ENCODE measurements at regions not wholly inside any gene's neighbourhood (a gene's known extent, or its start where the extent isn't known, plus 50 kb on each side); places are given as distances from the start of the nearest gene placed in this dataset.

DNA sequence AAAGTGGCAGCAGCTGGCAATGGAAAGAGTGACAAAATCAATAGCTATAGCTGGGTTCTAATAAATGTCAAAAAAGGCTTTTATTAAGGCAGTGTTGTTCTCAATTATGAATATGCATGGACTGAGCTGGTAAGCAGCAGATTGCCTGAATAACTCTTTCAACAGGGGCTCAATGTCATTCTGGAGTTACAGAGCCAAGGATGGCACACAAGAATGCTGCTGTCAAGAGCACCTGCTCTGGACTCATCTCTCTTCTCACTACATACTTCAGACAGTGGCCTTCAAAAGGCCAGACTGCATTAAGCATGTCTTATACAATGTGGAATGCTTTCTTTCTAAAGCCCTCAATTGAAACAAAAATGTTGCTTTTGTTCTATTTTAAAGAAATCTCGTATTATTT, 351.4 kb downstream of the KLHL13 start:
- no peak overlapping the region for H3K4me3 ChIP-seq (replicated peaks; ENCODE audit: insufficient read depth, low read length)
- H3K27me3 ChIP-seq (ENCODE audit: insufficient read depth, poor library complexity, severe bottlenecking): no peaks in the 10 kb centered on the region
- no peak for DNase-seq (ENCODE audit: low read depth in 1 of 2, low spot score in 1 of 2)
- TF ChIP-seq GABPA (IDR thresholded peaks at IDR 0.05; ENCODE audit: low read depth): no peak
- TF ChIP-seq, protein P1, sequence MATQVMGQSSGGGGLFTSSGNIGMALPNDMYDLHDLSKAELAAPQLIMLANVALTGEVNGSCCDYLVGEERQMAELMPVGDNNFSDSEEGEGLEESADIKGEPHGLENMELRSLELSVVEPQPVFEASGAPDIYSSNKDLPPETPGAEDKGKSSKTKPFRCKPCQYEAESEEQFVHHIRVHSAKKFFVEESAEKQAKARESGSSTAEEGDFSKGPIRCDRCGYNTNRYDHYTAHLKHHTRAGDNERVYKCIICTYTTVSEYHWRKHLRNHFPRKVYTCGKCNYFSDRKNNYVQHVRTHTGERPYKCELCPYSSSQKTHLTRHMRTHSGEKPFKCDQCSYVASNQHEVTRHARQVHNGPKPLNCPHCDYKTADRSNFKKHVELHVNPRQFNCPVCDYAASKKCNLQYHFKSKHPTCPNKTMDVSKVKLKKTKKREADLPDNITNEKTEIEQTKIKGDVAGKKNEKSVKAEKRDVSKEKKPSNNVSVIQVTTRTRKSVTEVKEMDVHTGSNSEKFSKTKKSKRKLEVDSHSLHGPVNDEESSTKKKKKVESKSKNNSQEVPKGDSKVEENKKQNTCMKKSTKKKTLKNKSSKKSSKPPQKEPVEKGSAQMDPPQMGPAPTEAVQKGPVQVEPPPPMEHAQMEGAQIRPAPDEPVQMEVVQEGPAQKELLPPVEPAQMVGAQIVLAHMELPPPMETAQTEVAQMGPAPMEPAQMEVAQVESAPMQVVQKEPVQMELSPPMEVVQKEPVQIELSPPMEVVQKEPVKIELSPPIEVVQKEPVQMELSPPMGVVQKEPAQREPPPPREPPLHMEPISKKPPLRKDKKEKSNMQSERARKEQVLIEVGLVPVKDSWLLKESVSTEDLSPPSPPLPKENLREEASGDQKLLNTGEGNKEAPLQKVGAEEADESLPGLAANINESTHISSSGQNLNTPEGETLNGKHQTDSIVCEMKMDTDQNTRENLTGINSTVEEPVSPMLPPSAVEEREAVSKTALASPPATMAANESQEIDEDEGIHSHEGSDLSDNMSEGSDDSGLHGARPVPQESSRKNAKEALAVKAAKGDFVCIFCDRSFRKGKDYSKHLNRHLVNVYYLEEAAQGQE (IDR thresholded peaks at IDR 0.05; ENCODE audit: insufficient replicate concordance, low read depth): no peak
- no peak for TF ChIP-seq SPI1 (IDR thresholded peaks at IDR 0.05; ENCODE audit: borderline replicate concordance, low read depth)
- no peak for TF ChIP-seq POLR2AphosphoS5 (IDR thresholded peaks at IDR 0.05; ENCODE audit: low read depth)
- TF ChIP-seq, protein P2, sequence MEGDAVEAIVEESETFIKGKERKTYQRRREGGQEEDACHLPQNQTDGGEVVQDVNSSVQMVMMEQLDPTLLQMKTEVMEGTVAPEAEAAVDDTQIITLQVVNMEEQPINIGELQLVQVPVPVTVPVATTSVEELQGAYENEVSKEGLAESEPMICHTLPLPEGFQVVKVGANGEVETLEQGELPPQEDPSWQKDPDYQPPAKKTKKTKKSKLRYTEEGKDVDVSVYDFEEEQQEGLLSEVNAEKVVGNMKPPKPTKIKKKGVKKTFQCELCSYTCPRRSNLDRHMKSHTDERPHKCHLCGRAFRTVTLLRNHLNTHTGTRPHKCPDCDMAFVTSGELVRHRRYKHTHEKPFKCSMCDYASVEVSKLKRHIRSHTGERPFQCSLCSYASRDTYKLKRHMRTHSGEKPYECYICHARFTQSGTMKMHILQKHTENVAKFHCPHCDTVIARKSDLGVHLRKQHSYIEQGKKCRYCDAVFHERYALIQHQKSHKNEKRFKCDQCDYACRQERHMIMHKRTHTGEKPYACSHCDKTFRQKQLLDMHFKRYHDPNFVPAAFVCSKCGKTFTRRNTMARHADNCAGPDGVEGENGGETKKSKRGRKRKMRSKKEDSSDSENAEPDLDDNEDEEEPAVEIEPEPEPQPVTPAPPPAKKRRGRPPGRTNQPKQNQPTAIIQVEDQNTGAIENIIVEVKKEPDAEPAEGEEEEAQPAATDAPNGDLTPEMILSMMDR (IDR thresholded peaks at IDR 0.05; ENCODE audit: insufficient read depth, low read length): no peak
- H3K27ac ChIP-seq (replicated peaks): no peak overlapping the region

DNA sequence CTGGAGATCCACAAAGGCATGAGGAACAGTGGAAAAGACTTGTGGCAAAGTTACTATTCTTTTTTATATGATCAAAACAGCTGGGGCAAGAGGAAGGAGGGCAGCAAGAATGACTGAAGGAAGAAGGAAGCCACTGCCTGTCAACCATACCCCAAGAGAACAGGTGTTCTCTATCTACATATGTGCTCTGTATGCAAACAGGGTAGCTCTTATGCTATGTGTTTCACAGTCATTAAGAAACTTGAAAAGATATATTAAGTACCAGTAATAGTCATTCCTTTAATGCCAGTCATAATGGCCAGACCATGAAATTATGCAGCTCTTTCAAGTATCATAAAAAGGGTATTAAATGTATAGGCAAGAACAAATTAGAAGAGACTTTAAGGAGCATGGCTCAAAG, 363.9 kb downstream of the KLHL13 start:
- DNase-seq (ENCODE audit: low read depth in 1 of 2, low spot score in 1 of 2): no peak
- no peak overlapping the region for H3K4me3 ChIP-seq (replicated peaks; ENCODE audit: insufficient read depth, low read length)
- H3K27ac ChIP-seq (replicated peaks): no peak overlapping the region
- TF ChIP-seq, protein P2 (IDR thresholded peaks at IDR 0.05; ENCODE audit: insufficient read depth, low read length): no peak
- TF ChIP-seq SPI1 (IDR thresholded peaks at IDR 0.05; ENCODE audit: borderline replicate concordance, low read depth) (no peak), POLR2AphosphoS5 (IDR thresholded peaks at IDR 0.05; ENCODE audit: low read depth) (no peak), GABPA (IDR thresholded peaks at IDR 0.05; ENCODE audit: low read depth) (no peak)
- TF ChIP-seq, protein P1 (IDR thresholded peaks at IDR 0.05; ENCODE audit: insufficient replicate concordance, low read depth): no peak
- no peaks in the 10 kb centered on the region for H3K27me3 ChIP-seq (ENCODE audit: insufficient read depth, poor library complexity, severe bottlenecking)

DNA sequence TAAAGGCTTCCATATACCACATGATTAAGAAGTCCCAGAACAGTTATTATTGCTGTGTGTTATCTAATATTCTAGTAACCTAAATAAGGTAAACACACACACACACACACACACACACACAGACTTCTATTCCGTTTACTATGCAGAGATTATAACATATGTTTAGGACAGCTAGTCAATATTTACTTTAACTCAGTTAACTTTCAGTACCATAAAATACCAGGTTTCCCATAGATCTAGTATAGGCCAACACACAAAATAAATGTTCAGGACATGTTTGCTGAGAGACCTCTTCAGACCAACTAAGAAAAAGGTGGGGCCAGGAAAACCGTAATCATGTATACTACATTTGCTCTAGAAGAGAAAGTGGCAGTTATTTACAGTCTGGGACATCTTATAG, 365.5 kb downstream of the KLHL13 start:
- Histone ChIP-seq H3K4me3 (replicated peaks; ENCODE audit: insufficient read depth, low read length) (no peak overlapping the region), H3K27me3 (ENCODE audit: insufficient read depth, poor library complexity, severe bottlenecking) (no peaks in the 10 kb centered on the region), H3K27ac (replicated peaks) (no peak overlapping the region)
- no peak for DNase-seq (ENCODE audit: low read depth in 1 of 2, low spot score in 1 of 2)
- TF ChIP-seq GABPA (IDR thresholded peaks at IDR 0.05; ENCODE audit: low read depth) (no peak), SPI1 (IDR thresholded peaks at IDR 0.05; ENCODE audit: borderline replicate concordance, low read depth) (no peak), POLR2AphosphoS5 (IDR thresholded peaks at IDR 0.05; ENCODE audit: low read depth) (no peak)
- TF ChIP-seq, protein P2 (IDR thresholded peaks at IDR 0.05; ENCODE audit: insufficient read depth, low read length): no peak
- TF ChIP-seq, protein P1 (IDR thresholded peaks at IDR 0.05; ENCODE audit: insufficient replicate concordance, low read depth): no peak

All from HL-60 (cell line).